HG03442 (cell line): ENCODE measurements at regions not wholly inside any gene's neighbourhood (a gene's known extent, or its start where the extent isn't known, plus 50 kb on each side); places are given as distances from the start of the nearest gene placed in this dataset.

Experiments used
- ATAC-seq: cut with Tn5 transposase; IDR thresholded peaks from one replicate; pipeline ENCODE4 v1.9.1; 2021; ENCODE audit warnings: mild to moderate bottlenecking, moderate library complexity; ENCODE audit not compliant: unreplicated experiment

- ATAC-seq: no peak
These were observed 279.6 kb downstream of the RERGL start for GRCh38 chr12:17810399-17810798.

GRCh38 chr12:17809206-17809605 lies 280.8 kb downstream of the RERGL start:
- no peak for ATAC-seq

GRCh38 chr12:17802657-17803641 lies 287.0 kb downstream of the RERGL start:
- ATAC-seq: no peak

GRCh38 chr12:17793854-17794253 lies 296.1 kb downstream of the RERGL start:
- no peak for ATAC-seq

DNA sequence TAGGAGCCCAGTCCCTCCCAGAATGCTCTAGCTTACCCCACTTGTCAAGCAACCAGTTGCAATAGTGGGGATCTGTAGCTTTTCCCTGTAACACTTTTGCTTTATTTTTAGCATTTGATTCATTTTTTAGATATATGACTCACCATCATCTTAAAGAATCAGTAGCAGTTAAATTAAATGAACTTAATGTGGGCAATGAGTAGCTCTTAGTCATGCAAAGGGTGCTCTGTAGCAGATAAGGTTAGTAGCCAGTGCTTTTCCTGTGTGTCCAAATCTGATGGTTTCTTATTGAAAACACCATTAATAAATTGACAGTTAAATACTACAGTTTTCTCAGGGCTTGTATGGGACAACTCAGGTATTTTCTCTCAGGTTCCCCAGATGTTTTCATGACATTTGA lies 311.8 kb downstream of the RERGL start:
- no peak for ATAC-seq

GRCh38 chr12:17763366-17763765 lies 326.6 kb downstream of the RERGL start:
- ATAC-seq: no peak

- ATAC-seq: no peak
These were observed 330.0 kb downstream of the RERGL start for GRCh38 chr12:17759982-17760381.
